Ectodermal cell (in vitro differentiated cells): ENCODE measurements at regions not wholly inside any gene's neighbourhood (a gene's known extent, or its start where the extent isn't known, plus 50 kb on each side); places are given as distances from the start of the nearest gene placed in this dataset.
"Not testable (repeated sequence)": the region's sequence is repeated elsewhere in the genome, so short reads cannot be mapped to it uniquely, and the experiment has no call there.

Source experiments
- H3K27ac ChIP-seq: 2 replicates; pipeline ENCODE4 v1.7.0; 2013; ENCODE audit warnings: mild to moderate bottlenecking, low read depth, low read length; ENCODE audit not compliant: insufficient read depth, poor library complexity, severe bottlenecking
- H3K27me3 ChIP-seq: 2 replicates; pipeline ENCODE4 v1.7.0; 2013; ENCODE audit warnings: mild to moderate bottlenecking, low read length; ENCODE audit not compliant: insufficient read depth, control insufficient read depth, poor library complexity, severe bottlenecking
- H3K36me3 ChIP-seq: one replicate; pipeline ENCODE4 v1.7.0; 2013; ENCODE audit warnings: low read length; ENCODE audit not compliant: control insufficient read depth, insufficient read depth
- H3K4me1 ChIP-seq: one replicate; pipeline ENCODE4 v1.7.0; 2013; ENCODE audit warnings: low read length; ENCODE audit not compliant: control insufficient read depth, insufficient read depth
- H3K4me3 ChIP-seq: 2 replicates; pipeline ENCODE4 v1.7.0; 2013; ENCODE audit warnings: low read depth, low read length, control low read depth; ENCODE audit not compliant: insufficient read depth
- H3K9me3 ChIP-seq: 2 replicates; pipeline ENCODE4 v1.7.0; 2013; ENCODE audit warnings: mild to moderate bottlenecking, low read length, moderate library complexity; ENCODE audit not compliant: control insufficient read depth
- WGBS, 2 experiments: methylation state at CpG; one replicate each; pipeline ENCODE4 v1.1.7; 2013; ENCODE audit warnings: missing lambda C conversion rate in 2 of 2; 5-methylcytosine and 5-hydroxymethylcytosine counted together

DNA sequence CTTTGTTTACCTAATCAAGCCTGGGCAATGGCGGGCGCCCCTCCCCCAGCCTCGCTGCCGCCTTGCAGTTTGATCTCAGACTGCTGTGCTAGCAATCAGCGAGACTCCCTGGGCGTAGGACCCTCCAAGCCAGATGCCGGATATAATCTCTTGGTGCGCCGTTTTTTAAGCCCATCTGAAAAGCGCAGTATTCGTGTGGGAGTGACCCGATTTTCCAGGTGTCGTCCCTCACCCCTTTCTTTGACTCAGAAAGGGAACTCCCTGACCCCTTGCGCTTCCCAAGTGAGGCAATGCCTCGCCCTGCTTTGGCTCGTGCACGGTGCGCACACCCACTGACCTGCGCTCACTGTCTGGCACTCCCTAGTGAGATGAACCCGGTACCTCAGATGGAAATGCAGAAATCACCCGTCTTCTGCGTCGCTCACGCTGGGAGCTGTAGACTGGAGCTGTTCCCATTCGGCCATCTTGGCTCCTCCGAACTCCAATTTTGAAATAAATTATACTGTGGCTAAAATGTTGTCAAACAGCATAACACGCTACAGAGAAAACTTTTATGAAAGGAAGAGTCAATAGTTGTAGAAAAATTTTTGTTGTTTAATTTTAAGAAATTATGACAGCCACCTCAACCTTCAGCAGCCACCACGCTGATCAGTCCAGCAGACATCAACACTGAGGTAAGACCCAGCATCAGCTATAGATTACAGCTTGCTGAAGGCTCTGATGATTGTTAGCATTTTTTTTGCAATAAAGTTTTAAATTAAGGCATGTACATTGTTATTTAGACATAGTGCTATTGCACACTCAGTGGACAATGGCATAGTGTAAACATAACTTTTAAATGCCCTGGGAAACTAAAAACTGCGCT, 384.7 kb upstream of the DEPDC1 start:
- H3K36me3 ChIP-seq, H3K27me3 ChIP-seq, H3K9me3 ChIP-seq, H3K27ac ChIP-seq, H3K4me1 ChIP-seq, H3K4me3 ChIP-seq: not testable (repeated sequence)
- WGBS, 2 experiments, result 67 to 75% methylated on average over 29 of the region's 29 CpGs

DNA sequence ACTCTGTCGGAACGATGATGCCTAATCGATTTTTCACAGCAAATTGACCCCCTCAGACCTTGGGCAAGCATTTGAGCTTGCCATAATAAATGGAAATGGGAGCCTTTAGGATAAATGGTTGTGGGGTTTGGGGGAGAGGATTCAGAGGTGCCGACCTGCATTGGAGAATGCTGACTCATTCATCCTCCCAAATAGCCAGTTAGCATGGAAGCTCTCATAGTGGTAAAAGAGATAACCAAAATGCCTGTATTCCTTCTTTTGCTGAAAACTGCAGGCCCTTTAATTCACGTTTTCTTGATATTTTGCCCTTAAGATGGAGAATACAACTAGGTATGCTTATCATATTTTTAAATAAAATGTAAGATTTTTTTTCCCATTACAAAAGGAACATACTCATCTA, 392.6 kb upstream of the DEPDC1 start:
- H3K27ac ChIP-seq, result no peak overlapping the region
- H3K27me3 ChIP-seq, result no peaks in the 10 kb centered on the region
- peaks cover 5% of the 10 kb centered on the region for H3K4me1 ChIP-seq
- H3K9me3 ChIP-seq, result no peaks in the 10 kb centered on the region
- H3K4me3 ChIP-seq, result no peak overlapping the region
- WGBS, 2 experiments, result 76 to 81% methylated on average over 4 of the region's 5 CpGs
- H3K36me3 ChIP-seq, result no peaks in the 10 kb centered on the region

DNA sequence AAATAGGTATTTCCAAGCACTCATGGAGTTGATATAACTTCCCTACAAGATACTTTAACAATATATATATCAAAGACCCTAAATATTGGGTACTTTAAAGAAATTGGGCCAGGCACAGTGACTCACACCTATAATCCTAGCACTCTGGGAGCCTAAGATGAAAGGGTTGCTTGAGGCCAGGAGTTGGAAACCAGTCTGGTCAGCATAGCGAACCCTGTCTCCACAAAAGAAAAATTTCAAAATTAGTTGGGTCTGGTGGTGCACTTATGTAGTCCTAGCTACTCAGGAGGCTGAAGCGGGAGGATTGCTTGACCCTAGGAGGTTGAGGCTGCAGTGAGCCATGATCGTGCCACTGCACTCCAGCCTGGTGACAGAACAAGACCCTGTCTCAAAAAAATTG, 393.9 kb upstream of the DEPDC1 start:
- H3K4me3 ChIP-seq, result no peak overlapping the region
- no peaks in the 10 kb centered on the region for H3K9me3 ChIP-seq
- H3K4me1 ChIP-seq, result peaks cover 5% of the 10 kb centered on the region
- no peaks in the 10 kb centered on the region for H3K36me3 ChIP-seq
- H3K27ac ChIP-seq, result no peak overlapping the region
- 93 to 97% methylated on average over 3 of the region's 3 CpGs for WGBS, 2 experiments
- H3K27me3 ChIP-seq, result no peaks in the 10 kb centered on the region

DNA sequence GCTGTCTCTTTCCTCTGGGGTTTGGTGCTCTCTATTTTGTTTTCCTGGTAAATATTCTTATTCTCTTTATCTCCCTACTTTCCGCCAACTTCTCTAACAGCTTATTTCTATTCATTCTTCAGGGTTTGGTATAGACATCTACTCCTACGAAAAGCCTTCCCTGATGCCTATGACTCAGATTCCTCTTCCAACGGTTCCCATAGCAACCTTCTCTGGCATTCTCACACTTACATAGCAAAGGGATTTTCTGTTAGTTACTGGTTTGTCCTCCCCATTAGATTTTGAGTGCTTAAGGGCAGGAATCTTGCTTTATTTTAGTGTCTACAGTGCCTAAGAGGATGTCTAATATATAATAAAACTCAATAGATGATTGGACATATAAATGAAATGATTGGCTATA, 407.6 kb upstream of the DEPDC1 start:
- Histone ChIP-seq H3K27me3 (no peaks in the 10 kb centered on the region), H3K27ac (peak overlapping the region; percentile 3), H3K4me1 (no peaks in the 10 kb centered on the region), H3K36me3 (no peaks in the 10 kb centered on the region), H3K9me3 (no peaks in the 10 kb centered on the region), H3K4me3 (no peak overlapping the region)
- WGBS, 2 experiments, result 70 to 73% methylated on average over 3 of the region's 3 CpGs

DNA sequence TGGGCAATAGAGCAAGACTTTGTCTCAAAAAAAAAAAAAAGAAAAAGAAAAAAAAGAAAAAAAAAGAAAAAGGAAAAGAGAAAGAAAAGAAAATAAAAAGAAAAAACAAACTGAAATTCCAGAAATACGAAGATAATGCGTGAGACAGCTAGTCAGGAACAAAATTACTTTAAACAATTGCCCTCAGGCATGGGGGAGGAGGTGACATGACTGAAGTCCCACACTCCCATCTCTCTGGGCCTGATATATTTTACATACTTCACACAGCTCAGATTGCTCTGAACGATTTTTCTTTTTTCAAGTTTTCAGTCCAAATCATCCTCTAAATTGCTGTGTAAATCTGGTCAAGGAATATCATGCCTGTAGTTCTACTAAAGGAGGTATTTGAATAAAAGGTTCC, 409.5 kb upstream of the DEPDC1 start:
- Histone ChIP-seq H3K36me3 (no peaks in the 10 kb centered on the region), H3K9me3 (no peaks in the 10 kb centered on the region), H3K27me3 (no peaks in the 10 kb centered on the region), H3K27ac (no peak overlapping the region), H3K4me1 (no peaks in the 10 kb centered on the region), H3K4me3 (no peak overlapping the region)
- 92% methylated on average over 3 of the region's 3 CpGs for WGBS, 2 experiments

DNA sequence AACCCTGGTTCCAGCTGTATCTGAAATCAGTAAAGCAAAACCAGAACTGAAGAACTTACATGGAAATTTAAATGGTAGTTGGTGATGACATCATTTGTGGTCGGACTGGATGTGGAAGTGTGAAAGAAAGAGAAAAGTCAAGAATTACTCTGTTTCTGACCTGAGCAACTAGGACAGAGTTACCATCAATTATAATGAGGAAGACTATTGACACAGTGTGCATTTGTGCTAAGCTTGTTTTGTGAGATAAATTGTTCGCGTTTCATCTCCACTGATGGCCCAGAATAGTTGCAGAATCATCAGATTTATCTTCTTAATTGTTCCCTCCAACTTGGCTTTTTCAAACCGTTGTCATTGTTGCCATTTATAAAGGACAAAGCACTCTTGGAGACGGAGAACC, 410.6 kb upstream of the DEPDC1 start:
- no peaks in the 10 kb centered on the region for H3K4me1 ChIP-seq
- H3K27me3 ChIP-seq, result no peaks in the 10 kb centered on the region
- H3K27ac ChIP-seq, result no peak overlapping the region
- H3K9me3 ChIP-seq, result no peaks in the 10 kb centered on the region
- no peak overlapping the region for H3K4me3 ChIP-seq
- no peaks in the 10 kb centered on the region for H3K36me3 ChIP-seq
- 94 to 96% methylated on average over 5 of the region's 5 CpGs for whole genome bisulfite sequencing, 2 experiments

DNA sequence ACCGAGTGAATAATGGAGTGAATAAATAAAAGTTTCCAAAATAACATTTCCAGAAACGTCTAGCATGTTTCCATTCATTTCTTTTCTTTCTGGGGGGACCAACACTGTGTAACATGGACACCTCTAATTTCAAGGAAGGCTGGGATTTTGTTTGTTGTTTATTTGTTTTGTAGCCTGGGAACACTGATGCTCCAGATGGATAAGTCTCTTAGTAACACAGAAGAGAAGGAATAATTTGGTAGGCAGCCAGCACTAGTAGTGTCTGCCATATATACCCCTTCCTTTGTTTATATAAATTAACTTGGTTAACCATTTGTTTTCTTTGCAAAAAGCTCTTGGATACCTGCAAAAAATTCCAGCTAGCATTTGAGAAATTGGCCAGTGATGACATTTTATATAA, 411.4 kb upstream of the DEPDC1 start:
- H3K27ac ChIP-seq, result no peak overlapping the region
- H3K36me3 ChIP-seq, result no peaks in the 10 kb centered on the region
- no peaks in the 10 kb centered on the region for H3K9me3 ChIP-seq
- no peaks in the 10 kb centered on the region for H3K27me3 ChIP-seq
- WGBS, 2 experiments, result 88% methylated on average over 2 of the region's 2 CpGs; no CpG with 5 or more reads in 1 of the 2 experiments
- H3K4me1 ChIP-seq, result no peaks in the 10 kb centered on the region
- no peak overlapping the region for H3K4me3 ChIP-seq

DNA sequence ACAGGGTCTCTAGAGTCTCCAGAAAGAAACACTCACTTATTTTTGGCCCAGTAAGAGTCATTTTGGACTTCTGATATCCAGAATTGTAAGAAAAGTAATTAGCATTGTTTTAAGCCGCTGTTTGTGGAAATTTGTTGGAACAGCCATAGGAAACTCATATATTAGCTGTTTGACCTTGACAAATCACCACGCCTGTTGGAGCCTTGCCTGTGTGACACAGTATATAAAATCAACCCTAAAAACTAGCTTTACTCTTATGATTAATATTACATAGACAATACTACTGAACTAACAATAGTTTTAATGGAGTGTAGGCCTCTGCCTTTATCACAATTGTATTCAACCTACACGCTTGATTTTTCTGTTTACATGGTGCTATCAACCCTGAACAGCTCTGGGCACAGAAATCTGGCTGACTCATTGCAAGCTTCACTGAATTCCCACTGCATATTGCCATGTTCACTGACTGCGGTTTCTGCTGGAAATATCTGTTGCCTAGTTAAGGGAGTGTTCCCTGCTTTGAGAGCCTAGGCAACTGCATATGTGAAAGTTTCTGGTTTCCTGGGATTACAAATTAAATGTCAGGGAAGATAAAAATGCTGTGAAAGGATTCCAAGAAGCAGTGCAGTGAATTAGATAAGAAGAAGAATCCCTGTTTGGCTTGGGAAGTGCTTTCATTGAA, 419.5 kb upstream of the DEPDC1 start:
- Histone ChIP-seq H3K4me3 (no peak overlapping the region), H3K27me3 (no peaks in the 10 kb centered on the region), H3K9me3 (no peaks in the 10 kb centered on the region), H3K4me1 (no peaks in the 10 kb centered on the region), H3K27ac (no peak overlapping the region), H3K36me3 (no peaks in the 10 kb centered on the region)
- 95 to 97% methylated on average over 4 of the region's 4 CpGs for WGBS, 2 experiments

DNA sequence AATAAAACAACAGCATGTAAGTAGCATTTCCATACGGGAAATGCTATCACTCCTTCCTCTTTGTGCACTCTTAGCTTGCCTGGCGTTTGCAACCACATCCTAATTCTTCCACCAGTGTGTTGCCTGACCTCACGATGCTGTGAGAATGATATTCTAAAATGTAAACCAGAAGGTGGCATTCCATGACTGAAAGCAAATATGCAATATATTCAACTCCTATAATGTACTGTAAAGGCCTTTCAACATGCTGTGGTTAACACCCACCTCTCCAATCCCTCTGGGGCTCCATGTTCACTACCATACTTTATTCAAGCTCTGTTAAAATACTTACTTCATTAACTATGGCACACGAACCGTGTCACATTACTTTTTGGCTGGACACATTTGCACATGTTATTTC, 420.6 kb upstream of the DEPDC1 start:
- H3K27ac ChIP-seq, result no peak overlapping the region
- no peaks in the 10 kb centered on the region for H3K4me1 ChIP-seq
- H3K27me3 ChIP-seq, result no peaks in the 10 kb centered on the region
- no peaks in the 10 kb centered on the region for H3K36me3 ChIP-seq
- H3K9me3 ChIP-seq, result no peaks in the 10 kb centered on the region
- no peak overlapping the region for H3K4me3 ChIP-seq
- 78 to 96% methylated on average over 4 to 5 of the region's 5 CpGs for WGBS, 2 experiments

DNA sequence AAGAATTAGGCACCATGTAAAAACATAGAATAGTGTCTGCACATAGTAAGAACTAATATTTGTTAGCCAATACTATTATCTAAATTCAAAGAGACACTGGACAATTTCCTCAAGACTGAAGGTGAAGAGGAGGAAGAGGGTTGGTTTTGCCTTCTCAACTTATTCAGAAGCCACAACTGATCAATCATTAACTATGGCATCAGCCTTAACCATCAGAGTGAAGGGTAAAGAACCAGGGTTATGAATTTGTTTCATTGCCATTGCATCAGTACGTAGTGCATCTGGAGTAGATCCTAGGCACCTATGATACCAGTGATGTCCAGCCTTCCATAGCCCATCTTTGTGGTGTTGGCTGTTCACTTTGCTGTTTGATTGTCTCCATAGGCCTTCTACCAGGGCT, 421.7 kb upstream of the DEPDC1 start:
- H3K27ac ChIP-seq, result no peak overlapping the region
- H3K27me3 ChIP-seq, result no peaks in the 10 kb centered on the region
- WGBS, 2 experiments, result 62 to 70% methylated on average over 1 of the region's 1 CpG
- H3K4me1 ChIP-seq, result no peaks in the 10 kb centered on the region
- H3K9me3 ChIP-seq, result no peaks in the 10 kb centered on the region
- no peaks in the 10 kb centered on the region for H3K36me3 ChIP-seq
- no peak overlapping the region for H3K4me3 ChIP-seq
